LNCAP (cell line): ENCODE measurements at regions not wholly inside any gene's neighbourhood (a gene's known extent, or its start where the extent isn't known, plus 50 kb on each side); places are given as distances from the start of the nearest gene placed in this dataset.

Experiments used
- TF ChIP-seq, protein P1 (sequence below): fragments of 450-650 bp; IDR thresholded peaks from 2 replicates; pipeline ENCODE4 v1.5.1; 2017; ENCODE audit warnings: mild to moderate bottlenecking

GRCh38 chr2:16025876-16026640 is 85.7 kb downstream of the MYCN start:
- TF ChIP-seq, protein P1, sequence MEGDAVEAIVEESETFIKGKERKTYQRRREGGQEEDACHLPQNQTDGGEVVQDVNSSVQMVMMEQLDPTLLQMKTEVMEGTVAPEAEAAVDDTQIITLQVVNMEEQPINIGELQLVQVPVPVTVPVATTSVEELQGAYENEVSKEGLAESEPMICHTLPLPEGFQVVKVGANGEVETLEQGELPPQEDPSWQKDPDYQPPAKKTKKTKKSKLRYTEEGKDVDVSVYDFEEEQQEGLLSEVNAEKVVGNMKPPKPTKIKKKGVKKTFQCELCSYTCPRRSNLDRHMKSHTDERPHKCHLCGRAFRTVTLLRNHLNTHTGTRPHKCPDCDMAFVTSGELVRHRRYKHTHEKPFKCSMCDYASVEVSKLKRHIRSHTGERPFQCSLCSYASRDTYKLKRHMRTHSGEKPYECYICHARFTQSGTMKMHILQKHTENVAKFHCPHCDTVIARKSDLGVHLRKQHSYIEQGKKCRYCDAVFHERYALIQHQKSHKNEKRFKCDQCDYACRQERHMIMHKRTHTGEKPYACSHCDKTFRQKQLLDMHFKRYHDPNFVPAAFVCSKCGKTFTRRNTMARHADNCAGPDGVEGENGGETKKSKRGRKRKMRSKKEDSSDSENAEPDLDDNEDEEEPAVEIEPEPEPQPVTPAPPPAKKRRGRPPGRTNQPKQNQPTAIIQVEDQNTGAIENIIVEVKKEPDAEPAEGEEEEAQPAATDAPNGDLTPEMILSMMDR = no peak

GRCh38 chr2:16025211-16025875 is 85.0 kb downstream of the MYCN start:
- TF ChIP-seq, protein P1 = no peak

- TF ChIP-seq, protein P1 = no peak
These were observed 83.4 kb downstream of the MYCN start for GRCh38 chr2:16023506-16024360.

GRCh38 chr2:16022548-16023240 is 82.3 kb downstream of the MYCN start:
- TF ChIP-seq, protein P1 = no peak

DNA sequence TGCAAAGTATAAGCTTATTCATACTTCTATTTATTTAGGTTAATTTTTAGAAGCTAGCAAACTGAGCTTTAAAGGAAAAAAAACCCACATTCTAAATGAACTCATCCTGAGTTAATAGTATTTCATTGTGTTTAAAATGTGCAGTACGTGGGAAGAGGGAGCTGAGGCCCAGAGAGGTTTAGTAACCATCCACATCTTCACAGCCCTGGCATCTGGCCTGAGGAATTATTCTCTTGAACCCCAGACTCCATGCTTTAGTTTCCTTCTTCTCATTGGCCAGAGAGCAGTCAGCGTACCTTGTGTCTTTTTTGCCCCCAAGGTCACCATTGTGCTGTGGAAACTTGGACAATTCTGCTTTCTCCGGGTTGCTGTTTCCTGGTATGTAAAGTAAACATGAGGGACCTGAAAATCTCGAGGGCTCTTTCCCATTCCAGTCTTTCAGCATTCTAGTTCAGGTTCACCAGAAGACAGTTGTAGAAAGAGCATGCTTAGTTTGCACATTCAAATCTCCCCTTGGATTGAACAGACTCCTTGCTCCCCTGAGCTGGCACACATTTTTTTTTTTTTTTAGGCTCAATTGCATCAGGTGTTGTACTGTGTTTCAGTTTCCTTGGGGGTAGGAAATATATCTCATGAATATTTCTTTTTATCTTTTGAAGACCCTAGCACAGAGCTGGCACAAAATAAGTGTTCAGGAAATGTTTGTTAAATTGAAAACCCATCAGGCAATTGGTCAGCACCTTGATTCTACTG is 81.4 kb downstream of the MYCN start:
- TF ChIP-seq, protein P1 = no peak

DNA sequence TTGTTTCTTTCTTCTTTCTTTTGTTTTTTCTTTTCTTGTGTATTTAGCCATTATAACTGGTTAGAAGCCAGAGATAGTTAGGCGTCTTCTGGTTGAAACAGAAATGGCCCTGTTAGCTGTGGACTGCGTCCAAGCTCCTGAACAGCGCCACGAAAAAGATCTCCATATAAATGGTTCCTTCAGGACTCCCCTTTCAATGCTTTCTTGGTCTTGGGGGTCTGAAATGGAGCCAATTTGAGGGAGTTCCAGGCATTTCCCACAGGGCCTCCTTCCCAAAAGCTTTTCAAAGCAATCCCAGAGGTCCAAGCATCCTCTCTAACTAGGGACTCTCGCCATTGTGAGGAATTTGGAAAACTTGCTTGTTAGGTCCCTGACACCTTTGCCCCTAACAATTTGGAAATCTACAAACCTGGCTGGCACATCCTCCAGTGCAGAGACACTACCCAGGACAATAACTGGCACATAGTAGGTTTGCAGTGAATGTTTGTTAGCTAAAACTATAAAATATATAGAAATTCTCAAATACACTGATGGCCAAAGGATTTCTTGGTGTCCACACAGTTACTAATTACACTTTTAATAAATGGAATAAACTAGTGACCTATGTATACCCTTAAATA is 80.1 kb downstream of the MYCN start:
- TF ChIP-seq, protein P1 = no peak
